Activated CD4-positive, alpha-beta T cell treated with anti-CD3 and anti-CD28 coated beads, Interleukin-2, amount 50 U/mL, for 48 hours (primary cell): ENCODE measurements at regions not wholly inside any gene's neighbourhood (a gene's known extent, or its start where the extent isn't known, plus 50 kb on each side); places are given as distances from the start of the nearest gene placed in this dataset.
A peak's percentile ranks its signal among the peaks of the same experiment; 100 is the strongest.
"Not testable (repeated sequence)": the region's sequence is repeated elsewhere in the genome, so short reads cannot be mapped to it uniquely, and the experiment has no call there.

Experiments used
- DNase-seq, 2 experiments: peaks; one replicate each; pipeline ENCODE4 v3.0.0-alpha.2; 2020

- DNase-seq: not testable (repeated sequence)
Measured at GRCh38 chrX:107296184-107296583, 89.8 kb downstream of the DNAAF6 start.

DNA sequence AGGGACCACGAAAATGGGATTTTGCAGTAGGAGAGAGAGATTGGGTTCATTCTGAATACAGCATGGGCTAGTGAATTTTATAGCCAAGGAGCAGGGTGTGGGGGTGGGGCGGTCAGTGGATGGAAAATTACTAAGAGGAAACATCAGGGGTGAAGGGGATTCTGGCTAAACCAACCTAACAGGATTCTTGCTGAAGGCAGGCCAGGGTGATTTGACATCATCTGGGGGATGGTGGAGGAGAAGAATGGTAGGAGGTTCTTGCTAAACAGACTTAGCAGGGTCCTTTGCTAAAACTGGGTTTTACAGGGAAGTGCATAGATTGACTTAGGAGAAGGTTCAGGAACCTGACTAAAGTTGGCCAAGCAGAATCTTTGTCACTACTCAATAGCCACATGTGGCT lies 91.9 kb downstream of the DNAAF6 start:
- DNase-seq: no peak

DNA sequence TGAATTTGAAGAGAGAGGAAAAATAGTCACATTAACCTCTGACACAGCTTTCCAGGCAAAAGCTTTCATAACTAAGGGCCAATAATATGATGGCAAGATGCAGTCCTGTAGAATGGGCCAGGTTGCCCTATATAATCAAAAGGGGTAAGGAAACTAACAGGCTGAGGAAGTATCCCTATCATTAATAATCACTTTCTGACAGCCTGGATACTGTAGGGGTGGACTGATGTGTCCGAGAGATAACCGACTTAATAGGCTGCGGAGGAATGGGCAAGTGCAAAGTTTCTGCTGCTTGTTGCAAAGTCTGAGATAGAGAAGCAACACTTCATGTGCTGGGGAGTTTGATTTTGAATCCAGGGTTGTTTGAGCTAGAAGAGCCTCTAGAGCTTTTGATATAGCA lies 94.8 kb downstream of the DNAAF6 start:
- no peak for DNase-seq

DNA sequence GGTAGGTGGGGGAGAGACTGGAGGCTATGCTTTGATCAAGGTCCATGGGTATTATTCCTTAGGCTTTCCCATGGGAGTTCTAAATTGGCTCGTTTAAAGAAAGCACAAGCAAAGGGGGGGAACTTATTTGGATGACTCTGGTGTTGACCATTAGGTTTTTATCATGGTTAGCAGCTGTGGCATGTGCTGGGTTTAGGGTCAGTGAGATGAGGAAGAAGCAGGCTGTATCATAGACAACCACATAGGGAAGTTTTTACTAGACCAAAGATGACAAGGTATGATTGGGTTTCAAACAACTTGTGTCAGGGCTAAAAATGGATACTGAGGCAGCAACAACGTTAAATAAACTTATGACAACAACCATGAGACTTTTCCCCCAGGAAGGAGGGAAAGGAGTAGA lies 97.7 kb downstream of the DNAAF6 start:
- no peak for DNase-seq

GRCh38 chrX:107323786-107324492 lies 117.5 kb downstream of the DNAAF6 start:
- DNase-seq: no peak

GRCh38 chrX:107324493-107325310 lies 118.3 kb downstream of the DNAAF6 start:
- DNase-seq: peak; percentile 4 to 19

DNA sequence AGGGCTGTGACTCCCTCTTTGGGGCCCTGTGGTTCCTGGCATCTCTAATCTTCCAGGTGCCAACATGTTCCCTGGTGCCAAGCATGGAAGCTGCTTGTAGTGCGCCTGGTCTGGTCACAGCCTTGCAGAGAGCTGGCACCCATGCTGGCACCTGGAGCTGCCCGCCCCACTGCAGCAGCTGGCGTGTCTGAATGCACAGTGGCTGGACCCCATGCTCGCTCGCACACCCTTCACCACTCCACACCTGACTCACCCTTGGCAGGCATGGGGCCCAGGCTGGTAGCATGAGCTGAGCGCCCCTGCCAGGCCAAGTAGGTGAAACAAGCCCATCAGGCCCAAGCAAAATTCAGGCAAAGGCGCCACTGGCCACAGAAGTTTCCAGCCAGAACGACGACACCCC lies 119.1 kb downstream of the DNAAF6 start:
- DNase-seq: no peak

- DNase-seq: no peak
Measured at GRCh38 chrX:107348051-107348450, 101.4 kb upstream of the FRMPD3 start.

DNA sequence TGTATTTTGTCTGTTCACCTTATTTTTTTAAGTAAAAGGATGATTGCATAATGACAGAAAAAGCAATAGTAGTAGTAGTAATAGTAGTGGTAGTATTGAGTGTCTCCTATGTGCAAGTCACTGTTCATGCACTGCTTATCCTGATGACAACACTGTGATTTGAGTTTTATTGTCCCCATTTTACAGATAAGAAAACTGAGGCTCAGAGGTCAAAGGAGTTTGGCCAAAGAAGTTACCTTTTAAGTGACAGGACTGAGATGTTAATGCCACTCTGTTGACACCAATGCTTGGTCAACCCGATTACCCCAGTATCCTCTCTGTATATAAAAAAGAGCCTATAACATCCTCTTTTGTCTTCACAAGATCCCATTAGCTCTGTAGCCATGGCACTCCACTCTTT lies 100.5 kb upstream of the FRMPD3 start:
- DNase-seq: no peak

- DNase-seq: no peak
Measured at GRCh38 chrX:107355533-107355932, 93.9 kb upstream of the FRMPD3 start.

GRCh38 chrX:107360788-107361360 lies 88.6 kb upstream of the FRMPD3 start:
- no peak for DNase-seq

GRCh38 chrX:107370185-107370584 lies 79.3 kb upstream of the FRMPD3 start:
- DNase-seq: not testable (repeated sequence)

DNA sequence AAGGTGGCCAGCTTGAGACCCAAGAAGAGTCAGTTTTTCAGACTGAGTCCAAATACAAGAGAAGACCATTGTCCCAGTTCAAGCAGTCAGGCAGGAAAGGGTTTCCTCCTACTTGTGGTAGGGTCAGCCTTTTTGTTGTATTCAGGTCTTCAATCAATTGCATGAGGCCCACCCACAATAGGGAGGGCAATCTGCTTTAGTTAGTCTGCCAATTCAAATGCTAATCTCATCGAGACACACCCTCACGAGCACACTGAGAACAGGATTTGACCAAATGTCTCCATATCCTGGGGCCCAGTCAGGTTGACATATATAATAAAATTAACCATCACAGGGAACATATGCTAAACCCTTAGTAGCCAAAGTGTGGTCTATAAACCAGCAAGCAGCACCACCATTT lies 75.3 kb upstream of the FRMPD3 start:
- DNase-seq: no peak

- DNase-seq: no peak
Measured at GRCh38 chrX:107374831-107375230, 74.6 kb upstream of the FRMPD3 start.

GRCh38 chrX:107376186-107376585 lies 73.3 kb upstream of the FRMPD3 start:
- not testable (repeated sequence) for DNase-seq

DNA sequence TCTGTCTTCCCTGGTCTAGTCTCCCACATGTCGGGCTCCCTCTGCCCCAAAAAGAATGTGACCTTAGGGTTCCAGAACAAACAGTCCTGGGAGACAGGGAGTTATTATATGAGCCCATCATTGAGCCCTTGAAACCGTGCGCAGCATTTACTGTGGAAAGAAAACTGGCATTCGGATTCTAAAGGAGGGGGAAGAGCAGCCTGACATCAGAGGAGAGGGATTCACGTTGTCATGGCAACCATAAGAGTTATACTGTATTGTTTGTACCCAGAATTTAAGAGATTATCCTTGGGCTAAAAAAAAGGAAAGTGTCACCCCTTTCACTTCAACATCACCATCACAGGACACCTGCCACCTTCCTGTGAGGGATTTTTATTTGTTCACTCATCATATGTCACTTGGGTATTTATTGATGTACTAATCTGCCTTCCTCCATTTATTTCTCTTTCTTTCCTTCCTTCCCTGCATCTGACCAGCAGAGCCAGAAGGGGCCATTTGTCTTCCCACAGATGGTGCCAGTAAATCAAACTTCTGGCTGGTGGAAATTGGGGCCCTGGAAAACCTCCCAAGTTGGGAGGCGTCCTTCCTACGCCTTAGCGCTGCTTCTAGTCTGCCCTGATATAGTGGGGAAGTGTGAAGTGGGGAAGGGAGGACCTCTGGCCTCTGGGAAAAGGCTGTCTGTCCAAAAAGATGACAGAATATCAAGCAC lies 64.9 kb upstream of the FRMPD3 start:
- no peak for DNase-seq

- no peak for DNase-seq
Measured at GRCh38 chrX:107389726-107390125, 59.7 kb upstream of the FRMPD3 start.

DNA sequence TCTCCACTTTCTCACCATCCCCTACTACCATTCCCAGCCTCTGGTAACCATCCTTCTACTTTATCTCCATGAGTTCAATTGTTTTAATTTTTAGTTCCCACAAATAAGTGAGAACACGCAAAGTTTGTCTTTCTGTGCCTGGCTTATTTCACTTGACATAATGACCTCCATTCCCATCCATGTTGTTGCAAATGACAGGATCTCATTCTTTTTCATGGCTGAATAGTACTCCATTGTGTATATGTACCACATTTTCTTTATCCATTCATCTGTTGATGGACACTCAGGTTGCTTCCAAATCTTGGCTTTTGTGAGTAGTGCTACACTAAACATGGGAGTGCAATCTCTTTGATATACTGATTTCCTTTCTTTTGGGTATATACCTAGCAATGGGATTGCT lies 55.8 kb upstream of the FRMPD3 start:
- DNase-seq: not testable (repeated sequence)

DNA sequence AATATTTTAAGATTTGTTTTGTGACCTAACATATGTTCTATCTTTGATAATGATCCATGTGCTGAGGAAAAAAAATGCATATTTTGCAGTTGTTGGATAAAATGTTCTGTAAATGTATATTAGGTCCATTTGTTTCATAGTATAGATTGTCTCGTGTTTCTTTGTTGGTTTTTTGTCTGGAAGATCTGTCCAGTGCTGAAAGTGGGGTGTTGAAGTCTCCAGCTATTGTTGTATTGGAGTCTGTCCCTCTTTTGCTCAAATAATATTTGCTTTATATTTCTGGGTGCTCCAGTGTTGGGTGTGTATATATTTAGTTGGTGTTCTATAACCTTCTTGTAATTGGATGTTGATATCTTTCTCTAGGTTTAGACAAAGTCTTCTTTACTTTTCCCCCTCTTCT lies 53.2 kb upstream of the FRMPD3 start:
- DNase-seq: no peak

DNA sequence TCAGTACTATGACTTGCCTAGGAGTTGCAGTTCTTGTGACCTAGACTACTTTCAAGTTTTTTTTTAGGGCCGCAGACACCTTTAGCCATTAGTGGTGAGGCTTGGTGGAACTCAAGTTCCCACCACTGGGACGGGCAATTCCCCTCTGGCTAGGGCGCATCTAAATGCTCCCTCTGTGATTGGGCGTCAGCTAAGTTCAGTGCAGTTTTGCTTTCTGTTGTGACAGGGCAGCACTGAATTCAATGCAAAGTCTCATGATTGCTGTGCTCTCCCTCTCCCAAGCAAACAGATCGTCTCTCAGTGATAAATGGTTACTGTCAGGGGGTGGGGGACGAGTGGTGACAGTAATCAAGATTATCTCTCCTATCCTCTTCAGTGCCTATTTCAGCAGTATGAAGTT lies 52.7 kb upstream of the FRMPD3 start:
- no peak for DNase-seq

- no peak for DNase-seq
Measured at GRCh38 chrX:107398115-107398514, 51.3 kb upstream of the FRMPD3 start.
